Fibroblast of villous mesenchyme (primary cell): ENCODE measurements at regions not wholly inside any gene's neighbourhood (a gene's known extent, or its start where the extent isn't known, plus 50 kb on each side); places are given as distances from the start of the nearest gene placed in this dataset.
A peak's percentile ranks its signal among the peaks of the same experiment; 100 is the strongest.

Source experiments
- DNase-seq: peaks from one replicate; pipeline ENCODE4 v3.0.0-alpha.2; 2010; ENCODE audit warnings: low read depth
- H3K4me3 ChIP-seq: 2 replicates; pipeline ENCODE4 v1.5.1; 2011; ENCODE audit warnings: low read depth, mild to moderate bottlenecking, low read length
- TF ChIP-seq, protein P1 (sequence below): IDR thresholded peaks from 2 replicates; pipeline ENCODE4 v1.5.1; 2012; ENCODE audit warnings: low read depth, mild to moderate bottlenecking, low read length; ENCODE audit not compliant: insufficient read depth

DNA sequence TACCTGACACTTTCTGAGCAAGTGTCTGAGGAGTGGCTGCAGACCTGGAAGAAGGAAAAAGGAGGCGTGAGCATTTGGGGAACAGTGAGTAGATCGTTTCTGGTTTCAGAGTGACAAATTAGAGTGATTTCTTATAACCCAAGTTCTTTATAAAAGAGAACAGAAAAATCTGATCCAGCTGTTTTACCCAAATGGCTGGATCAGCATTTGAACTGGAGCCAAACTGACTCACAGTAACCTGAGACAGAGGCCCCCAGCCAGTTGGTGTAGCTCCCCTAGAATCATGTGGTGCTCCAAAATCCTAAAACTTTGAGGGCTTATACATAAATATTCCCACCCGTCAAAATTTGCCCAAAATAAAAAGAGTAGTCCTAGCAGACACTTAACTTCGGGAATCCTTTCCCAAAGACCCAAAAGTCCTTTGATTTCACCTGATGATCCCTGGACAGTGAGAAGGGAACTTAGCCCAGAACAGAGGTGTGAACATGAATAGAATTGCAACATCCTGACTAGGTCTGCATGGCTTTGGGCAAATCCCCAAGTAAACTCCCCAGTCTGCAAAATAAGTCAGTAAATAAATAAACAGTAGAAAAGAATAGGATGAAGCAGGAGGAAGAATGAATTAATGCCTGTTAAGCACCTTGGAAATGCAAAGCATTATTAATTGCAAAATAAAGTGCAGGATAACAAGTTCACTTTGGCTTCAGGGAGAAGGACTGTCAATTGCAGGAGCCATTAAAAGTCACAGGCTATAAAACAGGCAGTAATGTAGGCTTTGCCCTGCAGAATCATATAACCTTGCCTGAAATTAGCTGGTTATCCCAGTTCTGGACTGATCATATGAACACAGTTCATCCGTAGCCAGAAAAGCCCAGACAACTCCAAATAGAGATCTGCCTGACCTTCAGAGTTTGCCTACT is 262.0 kb upstream of the JARID2 start:
- peak; percentile 24 for DNase-seq
- no peak overlapping the region for H3K4me3 ChIP-seq
- TF ChIP-seq, protein P1, sequence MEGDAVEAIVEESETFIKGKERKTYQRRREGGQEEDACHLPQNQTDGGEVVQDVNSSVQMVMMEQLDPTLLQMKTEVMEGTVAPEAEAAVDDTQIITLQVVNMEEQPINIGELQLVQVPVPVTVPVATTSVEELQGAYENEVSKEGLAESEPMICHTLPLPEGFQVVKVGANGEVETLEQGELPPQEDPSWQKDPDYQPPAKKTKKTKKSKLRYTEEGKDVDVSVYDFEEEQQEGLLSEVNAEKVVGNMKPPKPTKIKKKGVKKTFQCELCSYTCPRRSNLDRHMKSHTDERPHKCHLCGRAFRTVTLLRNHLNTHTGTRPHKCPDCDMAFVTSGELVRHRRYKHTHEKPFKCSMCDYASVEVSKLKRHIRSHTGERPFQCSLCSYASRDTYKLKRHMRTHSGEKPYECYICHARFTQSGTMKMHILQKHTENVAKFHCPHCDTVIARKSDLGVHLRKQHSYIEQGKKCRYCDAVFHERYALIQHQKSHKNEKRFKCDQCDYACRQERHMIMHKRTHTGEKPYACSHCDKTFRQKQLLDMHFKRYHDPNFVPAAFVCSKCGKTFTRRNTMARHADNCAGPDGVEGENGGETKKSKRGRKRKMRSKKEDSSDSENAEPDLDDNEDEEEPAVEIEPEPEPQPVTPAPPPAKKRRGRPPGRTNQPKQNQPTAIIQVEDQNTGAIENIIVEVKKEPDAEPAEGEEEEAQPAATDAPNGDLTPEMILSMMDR: no peak

DNA sequence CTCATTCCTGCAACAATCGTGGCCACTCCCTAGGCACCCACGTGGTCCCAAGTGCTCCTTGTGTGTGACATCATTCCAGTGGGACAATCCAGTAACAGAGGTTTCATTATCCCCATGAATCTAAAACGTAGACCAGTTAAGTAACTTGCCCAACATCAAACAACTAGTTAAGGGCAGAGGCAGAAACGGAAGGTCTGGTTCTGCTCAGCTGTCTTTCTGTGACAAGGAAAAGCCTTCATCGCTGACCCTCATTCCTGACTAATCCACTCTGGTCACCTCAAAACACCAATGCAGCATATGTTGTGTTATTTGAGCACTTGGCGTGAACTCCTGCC is 261.4 kb upstream of the JARID2 start:
- peak; percentile 88 for DNase-seq
- no peak overlapping the region for H3K4me3 ChIP-seq
- TF ChIP-seq, protein P1: no peak

DNA sequence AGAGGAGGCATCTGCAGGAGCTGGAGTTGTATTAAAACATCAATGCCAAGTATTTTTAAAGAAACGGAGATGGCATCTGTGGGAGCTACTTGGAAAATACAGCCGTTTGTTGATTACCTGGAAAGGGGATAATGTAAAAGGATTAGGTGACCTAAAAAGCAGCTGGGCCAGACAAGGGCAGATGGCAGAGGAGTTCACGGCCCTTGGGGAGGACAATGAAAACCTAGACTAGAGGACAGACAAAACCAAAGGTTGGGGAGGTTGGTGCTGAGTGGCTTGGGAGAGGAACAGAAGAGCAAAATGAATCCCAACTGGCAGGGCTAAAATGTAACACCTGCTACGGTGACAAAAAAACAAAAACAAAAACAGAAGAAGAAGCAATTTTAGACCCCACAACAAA is 260.5 kb upstream of the JARID2 start:
- TF ChIP-seq, protein P1: no peak
- no peak overlapping the region for H3K4me3 ChIP-seq
- DNase-seq: no peak

DNA sequence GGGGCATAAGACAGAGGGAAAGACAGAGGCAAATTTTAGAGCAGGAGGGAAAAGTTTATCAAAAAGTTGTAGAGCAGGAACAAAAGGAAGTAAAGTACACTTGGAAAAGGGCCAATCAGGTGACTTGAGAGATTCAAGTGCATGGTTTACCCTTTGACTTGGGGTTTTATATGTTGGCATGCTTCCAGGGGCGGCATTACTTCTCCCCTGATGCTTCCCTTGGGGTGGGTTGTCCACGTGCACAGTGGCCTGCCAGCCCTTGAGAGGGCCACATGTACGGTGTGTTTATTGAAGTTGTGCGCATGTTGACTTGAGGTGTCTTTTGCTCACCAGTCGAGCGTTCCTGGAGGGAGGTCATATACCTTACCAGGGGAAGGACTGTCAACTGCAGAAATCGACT is 259.5 kb upstream of the JARID2 start:
- DNase-seq: no peak
- no peak overlapping the region for H3K4me3 ChIP-seq
- TF ChIP-seq, protein P1: no peak

- TF ChIP-seq, protein P1: no peak
- no peak for DNase-seq
Measured at GRCh38 chr6:14987490-14987889, 258.4 kb upstream of the JARID2 start.

DNA sequence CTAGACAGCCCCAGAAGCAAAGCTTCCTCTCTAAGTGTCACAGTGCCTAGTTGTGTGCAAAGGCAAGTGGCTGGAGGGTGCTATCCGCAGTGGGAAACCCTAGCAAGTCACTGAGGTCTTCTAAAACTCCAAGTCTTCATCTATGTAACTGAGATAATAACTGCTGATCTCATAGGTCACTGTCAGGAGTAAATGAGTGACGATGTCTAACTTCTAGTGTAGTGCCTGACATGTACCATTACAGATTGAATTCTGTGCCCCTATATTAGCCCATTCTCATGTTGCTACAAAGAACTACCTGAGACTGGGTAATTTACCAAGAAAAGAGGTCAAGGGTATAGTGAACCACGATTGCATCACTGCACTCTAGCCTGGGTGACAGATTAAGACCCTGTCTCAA is 253.5 kb upstream of the JARID2 start:
- DNase-seq: no peak
- no peak overlapping the region for H3K4me3 ChIP-seq
- TF ChIP-seq, protein P1: no peak

More at GRCh38 chr6:14987490-14987889, 258.4 kb upstream of the JARID2 start:
- no peak overlapping the region for H3K4me3 ChIP-seq
